Liver (tissue), 3 donors: ENCODE measurements at regions not wholly inside any gene's neighbourhood (a gene's known extent, or its start where the extent isn't known, plus 50 kb on each side); places are given as distances from the start of the nearest gene placed in this dataset.

Experiments
- JUND ChIP-seq, 2 donors: IDR thresholded peaks; 2 replicates each; pipeline ENCODE4 v1.6.1; 2016; ENCODE audit warnings: antibody characterized with exemption in 2 of 2
- RAD21 ChIP-seq, 2 donors: IDR thresholded peaks; 2 replicates each; pipeline ENCODE4 v1.6.1; 2016; ENCODE audit warnings: antibody characterized with exemption in 2 of 2, mild to moderate bottlenecking in 2 of 2
- REST ChIP-seq: IDR thresholded peaks from 2 replicates; pipeline ENCODE4 v1.6.1; 2016; ENCODE audit warnings: antibody characterized with exemption, mild to moderate bottlenecking
- SP1 ChIP-seq: IDR thresholded peaks from 2 replicates; pipeline ENCODE4 v1.6.1; 2018; ENCODE audit warnings: antibody characterized with exemption, mild to moderate bottlenecking
- TAF1 ChIP-seq: conservative IDR thresholded peaks from 2 replicates; pipeline ENCODE4 v1.6.1; 2016; ENCODE audit warnings: antibody characterized with exemption, mild to moderate bottlenecking
- YY1 ChIP-seq: IDR thresholded peaks from 2 replicates; pipeline ENCODE4 v1.6.1; 2016; ENCODE audit warnings: antibody characterized with exemption, mild to moderate bottlenecking
- TF ChIP-seq, protein P1 (sequence below): fragments of 150-350 bp; IDR thresholded peaks from 2 replicates; pipeline ENCODE4 v1.5.1; 2017; ENCODE audit warnings: improper control_type of control experiment, low read depth, low read length; ENCODE audit not compliant: missing input control
- TF ChIP-seq, protein P2 (sequence below): IDR thresholded peaks from 2 replicates; pipeline ENCODE4 v1.6.1; 2016; ENCODE audit warnings: antibody characterized with exemption
- TF ChIP-seq, protein P3 (sequence below): IDR thresholded peaks from 2 replicates; pipeline ENCODE4 v1.6.1; 2016; ENCODE audit warnings: antibody characterized with exemption
- donor health status: healthy.
- donor health status: healthy.

DNA sequence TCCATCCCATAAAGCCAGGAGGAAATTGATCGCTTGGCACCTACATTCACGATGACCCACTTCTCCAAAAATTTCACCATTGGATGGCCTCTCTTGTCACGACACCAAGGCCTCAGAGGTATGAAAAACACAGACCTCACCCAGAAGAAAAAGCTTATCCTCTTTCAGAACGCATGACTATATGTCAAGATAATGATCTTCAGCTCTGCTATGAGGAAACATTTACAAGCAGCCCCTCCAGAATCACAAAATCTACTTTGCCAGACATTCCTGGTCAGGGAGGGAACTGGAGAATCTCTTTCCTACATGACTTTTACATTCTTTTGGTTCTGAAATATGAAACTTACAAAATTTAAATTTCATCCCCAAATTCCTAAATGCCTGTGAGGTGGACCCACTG is 122.7 kb downstream of the WNT5A start:
- TF ChIP-seq, protein P1, sequence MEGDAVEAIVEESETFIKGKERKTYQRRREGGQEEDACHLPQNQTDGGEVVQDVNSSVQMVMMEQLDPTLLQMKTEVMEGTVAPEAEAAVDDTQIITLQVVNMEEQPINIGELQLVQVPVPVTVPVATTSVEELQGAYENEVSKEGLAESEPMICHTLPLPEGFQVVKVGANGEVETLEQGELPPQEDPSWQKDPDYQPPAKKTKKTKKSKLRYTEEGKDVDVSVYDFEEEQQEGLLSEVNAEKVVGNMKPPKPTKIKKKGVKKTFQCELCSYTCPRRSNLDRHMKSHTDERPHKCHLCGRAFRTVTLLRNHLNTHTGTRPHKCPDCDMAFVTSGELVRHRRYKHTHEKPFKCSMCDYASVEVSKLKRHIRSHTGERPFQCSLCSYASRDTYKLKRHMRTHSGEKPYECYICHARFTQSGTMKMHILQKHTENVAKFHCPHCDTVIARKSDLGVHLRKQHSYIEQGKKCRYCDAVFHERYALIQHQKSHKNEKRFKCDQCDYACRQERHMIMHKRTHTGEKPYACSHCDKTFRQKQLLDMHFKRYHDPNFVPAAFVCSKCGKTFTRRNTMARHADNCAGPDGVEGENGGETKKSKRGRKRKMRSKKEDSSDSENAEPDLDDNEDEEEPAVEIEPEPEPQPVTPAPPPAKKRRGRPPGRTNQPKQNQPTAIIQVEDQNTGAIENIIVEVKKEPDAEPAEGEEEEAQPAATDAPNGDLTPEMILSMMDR = no peak
- TF ChIP-seq JUND (IDR thresholded peaks at IDR 0.05) (no peak), TAF1 (no peak), YY1 (no peak), REST (no peak), SP1 (no peak), RAD21 (IDR thresholded peaks at IDR 0.05) (no peak)
- TF ChIP-seq, protein P2, sequence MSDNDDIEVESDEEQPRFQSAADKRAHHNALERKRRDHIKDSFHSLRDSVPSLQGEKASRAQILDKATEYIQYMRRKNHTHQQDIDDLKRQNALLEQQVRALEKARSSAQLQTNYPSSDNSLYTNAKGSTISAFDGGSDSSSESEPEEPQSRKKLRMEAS = no peak
- TF ChIP-seq, protein P3, sequence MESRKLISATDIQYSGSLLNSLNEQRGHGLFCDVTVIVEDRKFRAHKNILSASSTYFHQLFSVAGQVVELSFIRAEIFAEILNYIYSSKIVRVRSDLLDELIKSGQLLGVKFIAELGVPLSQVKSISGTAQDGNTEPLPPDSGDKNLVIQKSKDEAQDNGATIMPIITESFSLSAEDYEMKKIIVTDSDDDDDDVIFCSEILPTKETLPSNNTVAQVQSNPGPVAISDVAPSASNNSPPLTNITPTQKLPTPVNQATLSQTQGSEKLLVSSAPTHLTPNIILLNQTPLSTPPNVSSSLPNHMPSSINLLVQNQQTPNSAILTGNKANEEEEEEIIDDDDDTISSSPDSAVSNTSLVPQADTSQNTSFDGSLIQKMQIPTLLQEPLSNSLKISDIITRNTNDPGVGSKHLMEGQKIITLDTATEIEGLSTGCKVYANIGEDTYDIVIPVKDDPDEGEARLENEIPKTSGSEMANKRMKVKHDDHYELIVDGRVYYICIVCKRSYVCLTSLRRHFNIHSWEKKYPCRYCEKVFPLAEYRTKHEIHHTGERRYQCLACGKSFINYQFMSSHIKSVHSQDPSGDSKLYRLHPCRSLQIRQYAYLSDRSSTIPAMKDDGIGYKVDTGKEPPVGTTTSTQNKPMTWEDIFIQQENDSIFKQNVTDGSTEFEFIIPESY = no peak
